Hindlimb muscle (tissue), 1 donor: ENCODE measurements at regions not wholly inside any gene's neighbourhood (a gene's known extent, or its start where the extent isn't known, plus 50 kb on each side); places are given as distances from the start of the nearest gene placed in this dataset.
"Not testable (repeated sequence)": the region's sequence is repeated elsewhere in the genome, so short reads cannot be mapped to it uniquely, and the experiment has no call there.

Source experiments
- DNase-seq: peaks from one replicate; pipeline ENCODE4 v3.0.0-alpha.2; 2013

GRCh38 chr10:35263827-35264226, 72.5 kb upstream of the CCNY start:
- DNase-seq: not testable (repeated sequence)

GRCh38 chr10:35264636-35265035, 71.7 kb upstream of the CCNY start:
- DNase-seq: not testable (repeated sequence)

GRCh38 chr10:35265435-35265834, 70.9 kb upstream of the CCNY start:
- no peak for DNase-seq

DNA sequence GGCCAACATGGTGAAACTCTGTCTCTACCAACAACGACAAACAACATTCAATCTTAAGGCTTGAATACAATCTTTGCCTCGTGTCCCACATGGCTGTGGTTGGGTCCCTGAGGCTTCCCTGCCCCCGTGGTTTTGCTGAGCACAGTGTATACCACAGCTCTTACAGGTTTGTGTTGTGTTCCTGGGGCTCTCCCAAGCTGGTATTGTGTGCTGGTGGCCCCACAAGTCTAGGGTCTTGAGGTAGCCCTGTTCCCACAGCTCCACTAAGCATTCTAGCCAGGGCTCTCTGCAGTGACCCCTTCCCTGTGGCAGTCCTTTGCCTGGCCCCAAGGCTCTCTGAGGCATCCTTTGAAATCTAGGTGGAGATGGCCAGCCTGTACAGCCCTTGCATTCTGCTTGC, 68.0 kb upstream of the CCNY start:
- no peak for DNase-seq

DNA sequence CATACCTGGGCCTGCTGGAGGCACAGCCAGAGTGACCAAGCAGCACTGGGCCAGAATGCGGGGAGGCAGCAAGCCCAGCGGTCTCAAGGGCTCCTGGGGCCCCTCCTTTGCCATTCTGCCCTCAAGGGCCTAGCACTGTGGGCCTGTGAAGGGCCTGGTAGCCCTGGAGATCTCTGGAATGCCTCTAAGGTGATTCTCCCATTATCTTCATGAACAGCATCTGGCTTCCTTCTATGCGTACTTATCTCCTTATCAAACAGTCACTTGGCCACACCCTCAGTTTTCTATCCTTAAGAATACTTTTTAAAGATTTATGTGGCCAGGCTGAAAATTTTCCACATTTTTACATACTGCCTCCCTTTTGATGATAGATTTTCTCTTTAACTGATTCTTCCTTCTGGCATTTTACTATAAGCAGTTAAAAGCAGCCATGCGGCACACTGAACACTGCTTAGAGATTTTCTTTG, 67.5 kb upstream of the CCNY start:
- DNase-seq: no peak

- DNase-seq: no peak
Measured at GRCh38 chr10:35270100-35270499, 66.2 kb upstream of the CCNY start.

DNA sequence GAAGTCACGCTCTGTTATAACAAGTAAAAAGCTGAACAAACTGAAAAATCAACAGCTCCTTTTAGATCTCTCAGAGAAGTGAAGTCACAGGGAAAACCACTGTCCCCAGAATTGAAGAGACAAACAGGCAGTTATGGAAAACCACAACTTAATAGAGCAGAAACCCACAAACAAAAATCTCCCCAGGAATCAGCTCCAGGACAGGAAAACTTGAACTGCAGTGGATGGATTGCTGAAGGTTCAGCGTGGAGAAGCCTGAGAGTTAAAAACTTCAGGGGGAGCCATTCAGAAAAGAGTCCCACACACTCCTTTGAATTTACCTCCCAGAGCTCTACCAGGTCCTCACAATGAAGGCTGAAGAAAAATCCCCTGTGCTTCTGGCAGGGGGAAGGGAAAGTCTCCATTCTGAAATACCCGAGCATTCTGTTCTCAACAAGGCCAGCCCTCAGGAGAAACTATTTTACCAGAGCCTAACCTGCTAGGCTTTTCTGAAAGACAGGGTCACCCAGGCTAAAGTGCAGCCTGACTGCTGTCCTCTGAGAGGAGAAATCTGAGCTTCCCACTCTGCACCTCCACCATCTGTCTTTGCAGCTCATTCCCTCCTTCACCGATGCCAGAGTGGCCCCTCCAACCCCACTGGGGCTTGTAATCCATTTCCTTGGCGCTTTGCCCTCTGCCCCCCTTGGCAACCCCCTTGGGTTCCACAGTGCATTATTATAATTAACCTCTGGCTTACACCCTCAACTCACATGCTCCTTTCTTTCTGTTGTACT, 65.0 kb upstream of the CCNY start:
- DNase-seq: no peak

DNA sequence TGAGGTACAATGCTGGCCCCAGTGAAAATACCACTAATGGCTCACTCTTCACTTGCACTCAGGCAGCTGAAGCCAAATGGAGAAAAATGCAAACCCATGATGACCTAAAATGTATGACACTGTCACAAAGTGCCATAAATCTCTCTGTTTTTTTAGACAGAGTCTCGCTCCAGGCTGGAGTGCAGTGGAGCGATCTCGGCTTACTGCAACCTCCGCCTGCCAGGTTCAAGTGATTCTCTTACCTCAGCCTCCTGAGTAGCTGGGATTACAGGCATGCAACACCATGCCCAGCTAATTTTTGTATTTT, 64.5 kb upstream of the CCNY start:
- DNase-seq: not testable (repeated sequence)

DNA sequence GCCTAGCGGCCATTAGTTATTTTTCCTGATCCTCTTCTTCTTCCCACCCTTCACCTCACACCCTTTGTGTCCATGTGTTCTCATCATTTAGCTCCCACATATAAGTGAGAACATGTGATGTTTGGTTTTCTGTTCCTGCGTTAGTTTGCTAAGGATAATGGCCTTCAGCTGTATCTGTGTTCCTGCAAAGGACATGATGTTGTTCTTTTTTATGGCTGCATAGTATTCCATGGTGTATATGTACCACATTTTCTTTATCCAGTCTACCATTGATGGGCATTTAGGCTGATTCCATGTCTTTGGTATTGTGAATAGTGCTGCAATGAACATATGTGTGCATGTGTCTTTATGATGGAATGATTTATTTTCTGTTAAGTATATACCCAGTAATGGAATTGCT, 63.9 kb upstream of the CCNY start:
- not testable (repeated sequence) for DNase-seq

GRCh38 chr10:35273994-35274393, 62.3 kb upstream of the CCNY start:
- not testable (repeated sequence) for DNase-seq

DNA sequence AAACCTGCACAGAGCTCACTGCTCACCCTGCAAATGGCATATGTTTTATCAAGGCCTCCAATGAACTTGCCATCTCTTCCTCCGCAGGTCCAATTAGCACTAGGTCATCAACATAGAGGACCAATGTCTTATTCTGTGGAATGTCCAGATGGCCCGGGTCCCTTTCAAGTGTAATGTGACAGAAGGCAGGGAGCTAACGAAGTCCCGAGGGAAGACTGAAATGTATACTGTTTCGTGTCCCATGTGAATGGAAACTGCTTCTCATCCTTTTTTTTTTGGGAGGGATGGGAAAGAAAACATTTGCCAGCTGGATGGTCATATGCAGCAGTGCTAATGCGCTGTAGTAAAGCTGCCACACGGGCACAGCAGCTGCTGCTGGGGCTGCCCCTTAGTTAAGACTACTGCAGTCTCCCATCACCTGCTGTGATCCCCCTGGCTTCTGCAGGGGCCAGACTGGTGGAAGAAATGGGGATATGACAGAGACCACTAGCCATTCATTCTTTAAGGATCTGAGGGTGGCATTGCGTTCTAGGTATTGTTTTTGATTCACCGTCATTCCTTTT, 61.7 kb upstream of the CCNY start:
- DNase-seq: peak; percentile 21

GRCh38 chr10:35276889-35277288, 59.4 kb upstream of the CCNY start:
- no peak for DNase-seq

DNA sequence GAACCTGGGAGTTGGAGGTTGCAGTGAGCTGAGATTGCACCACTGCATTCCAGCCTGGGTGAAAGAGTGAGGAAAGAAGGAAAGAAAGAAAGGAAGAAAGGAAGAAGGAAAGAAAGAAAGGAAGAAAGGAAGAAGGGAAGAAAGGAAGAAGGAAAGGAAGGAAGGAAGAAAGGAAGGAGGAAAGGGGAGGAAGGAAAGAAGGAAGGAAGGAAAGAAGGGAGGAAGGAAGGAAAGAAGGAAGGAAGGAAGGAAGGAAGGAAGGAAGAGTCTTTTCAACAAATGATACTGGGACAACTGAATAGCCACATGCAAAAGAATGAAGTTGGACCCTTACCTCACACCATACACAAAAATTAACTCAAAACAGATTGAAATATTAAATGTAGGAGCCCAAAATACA, 56.1 kb upstream of the CCNY start:
- not testable (repeated sequence) for DNase-seq
